Body of pancreas (tissue), 4 donors: ENCODE measurements at regions not wholly inside any gene's neighbourhood (a gene's known extent, or its start where the extent isn't known, plus 50 kb on each side); places are given as distances from the start of the nearest gene placed in this dataset.

Experiments used
- POLR2A ChIP-seq, 3 donors: fragments of 450-650 bp; IDR thresholded peaks; one replicate each; pipeline ENCODE4 v1.6.1; 2016; ENCODE audit warnings: antibody characterized with exemption in 3 of 3, mild to moderate bottlenecking in 2 of 3
- TF ChIP-seq, protein P1 (sequence below), 7 experiments: fragments of 450-650 bp in 4 of 7; fragments of 200-600 bp in 3 of 7; sonication (generic) in 3 of 7; IDR thresholded peaks; one replicate each; pipeline ENCODE4 v1.5.1; 2016 to 2019; ENCODE audit warnings: antibody characterized with exemption in 7 of 7

DNA sequence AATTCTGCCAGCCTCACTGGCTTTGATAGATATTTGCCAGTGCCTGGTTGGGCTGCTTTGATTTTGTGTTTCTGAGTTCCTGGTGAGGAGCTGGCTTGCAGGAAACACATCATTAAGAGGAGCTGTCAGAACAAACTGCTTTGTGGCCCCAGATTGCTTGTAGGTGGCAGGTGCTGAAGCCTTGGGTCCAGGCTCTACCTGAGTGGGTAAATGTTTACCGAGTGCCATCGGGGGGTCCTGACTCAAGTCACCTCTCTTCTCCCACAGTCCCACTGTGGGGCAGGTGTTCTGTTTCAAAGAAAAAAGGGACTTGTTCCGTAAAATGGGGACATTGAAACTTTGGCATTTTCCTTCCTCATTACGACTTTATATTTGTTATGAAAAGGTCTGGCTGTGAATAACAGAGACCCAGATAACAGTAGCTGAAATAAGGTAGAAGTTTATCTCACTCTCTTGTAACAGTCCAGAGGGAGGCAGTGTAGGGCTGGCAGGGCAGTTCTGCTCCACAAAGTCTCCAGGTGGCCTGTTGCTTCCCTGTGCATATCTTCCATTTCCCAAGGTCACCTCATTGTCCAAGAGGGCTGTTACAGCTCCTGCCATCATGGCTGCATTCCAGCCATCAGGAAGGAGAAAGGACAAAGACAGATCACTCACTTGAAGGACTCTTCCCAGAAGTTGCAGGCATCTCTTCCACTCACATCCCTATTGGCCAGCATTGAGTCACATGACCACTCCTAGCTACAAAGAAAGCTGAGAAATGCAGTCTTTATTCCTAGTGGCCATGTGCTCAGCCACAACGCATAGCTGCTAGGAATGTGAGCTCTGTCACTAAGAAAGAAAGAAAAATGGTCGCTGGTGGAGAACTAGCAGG, 149.9 kb upstream of the KCNG1 start:
- TF ChIP-seq, protein P1, sequence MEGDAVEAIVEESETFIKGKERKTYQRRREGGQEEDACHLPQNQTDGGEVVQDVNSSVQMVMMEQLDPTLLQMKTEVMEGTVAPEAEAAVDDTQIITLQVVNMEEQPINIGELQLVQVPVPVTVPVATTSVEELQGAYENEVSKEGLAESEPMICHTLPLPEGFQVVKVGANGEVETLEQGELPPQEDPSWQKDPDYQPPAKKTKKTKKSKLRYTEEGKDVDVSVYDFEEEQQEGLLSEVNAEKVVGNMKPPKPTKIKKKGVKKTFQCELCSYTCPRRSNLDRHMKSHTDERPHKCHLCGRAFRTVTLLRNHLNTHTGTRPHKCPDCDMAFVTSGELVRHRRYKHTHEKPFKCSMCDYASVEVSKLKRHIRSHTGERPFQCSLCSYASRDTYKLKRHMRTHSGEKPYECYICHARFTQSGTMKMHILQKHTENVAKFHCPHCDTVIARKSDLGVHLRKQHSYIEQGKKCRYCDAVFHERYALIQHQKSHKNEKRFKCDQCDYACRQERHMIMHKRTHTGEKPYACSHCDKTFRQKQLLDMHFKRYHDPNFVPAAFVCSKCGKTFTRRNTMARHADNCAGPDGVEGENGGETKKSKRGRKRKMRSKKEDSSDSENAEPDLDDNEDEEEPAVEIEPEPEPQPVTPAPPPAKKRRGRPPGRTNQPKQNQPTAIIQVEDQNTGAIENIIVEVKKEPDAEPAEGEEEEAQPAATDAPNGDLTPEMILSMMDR (IDR thresholded peaks at IDR 0.05) = no peak
- no peak for TF ChIP-seq POLR2A (IDR thresholded peaks at IDR 0.05)
